GM10847 (cell line): ENCODE measurements at regions not wholly inside any gene's neighbourhood (a gene's known extent, or its start where the extent isn't known, plus 50 kb on each side); places are given as distances from the start of the nearest gene placed in this dataset.

Source experiments
- POLR2A ChIP-seq: IDR thresholded peaks from 2 replicates; pipeline ENCODE4 v1.6.1; 2011; ENCODE audit not compliant: insufficient read length; ENCODE audit errors: extremely low read depth

DNA sequence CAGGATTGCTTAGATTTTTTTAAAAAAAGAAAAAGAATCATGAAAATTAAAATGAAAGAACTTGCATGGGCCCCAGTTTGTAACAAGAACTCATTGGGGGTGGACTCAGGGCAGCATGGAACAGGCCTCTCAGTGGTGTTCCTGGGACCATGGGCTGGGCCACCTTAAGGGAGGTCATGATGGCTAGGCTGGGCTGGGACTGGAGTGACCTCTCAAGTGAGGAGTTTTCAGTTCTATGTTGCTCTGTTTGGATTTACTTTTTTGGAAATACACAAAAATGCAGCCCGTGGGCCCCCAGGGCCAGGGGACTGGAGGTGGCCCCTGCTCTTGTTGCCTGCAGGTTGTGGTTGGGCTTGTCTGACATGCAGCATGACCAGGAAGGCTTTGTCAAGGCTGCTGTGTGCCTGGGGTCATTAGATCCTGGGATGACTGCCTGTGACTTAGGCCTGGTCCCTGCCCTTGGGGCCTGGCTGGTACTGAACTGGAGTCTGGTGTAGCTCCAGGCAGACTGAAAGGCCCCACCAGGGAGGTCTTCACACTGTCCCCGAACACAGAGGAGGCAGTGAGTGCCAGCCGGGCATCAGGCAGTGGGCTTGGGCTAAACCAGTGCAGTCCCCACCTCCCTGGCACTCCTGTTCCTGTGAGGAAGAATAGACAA lies 115.6 kb downstream of the GLI2 start:
- no peak for TF ChIP-seq POLR2A

DNA sequence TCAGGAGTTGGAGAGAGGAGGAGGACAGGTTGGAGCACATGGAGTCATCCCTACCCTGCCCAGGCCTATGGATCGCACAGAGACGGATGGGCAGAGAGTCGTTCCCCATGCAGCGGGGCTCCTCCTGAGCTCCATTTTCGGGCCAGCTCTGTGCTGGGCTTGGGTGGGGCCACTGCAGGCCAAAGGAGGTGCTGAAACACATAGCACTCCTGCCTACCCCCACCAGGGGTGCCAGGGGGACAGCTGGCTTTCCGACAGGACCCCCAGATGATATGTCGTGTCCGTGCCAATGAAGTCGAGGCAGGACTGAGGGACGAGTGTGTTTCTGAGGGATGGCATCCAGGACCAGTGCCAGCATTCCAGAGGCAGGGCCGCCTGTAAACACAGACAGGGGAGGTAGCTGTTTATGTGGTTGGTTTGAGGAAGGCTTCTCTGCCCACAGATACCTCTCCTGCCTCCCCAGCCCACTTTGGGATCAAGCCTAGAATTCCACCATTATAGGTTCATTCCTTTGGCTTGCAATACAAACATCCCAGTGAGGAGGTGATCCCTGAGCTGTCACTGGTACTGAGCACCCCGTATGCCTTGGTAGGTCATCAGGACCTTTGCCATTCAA lies 116.6 kb downstream of the GLI2 start:
- no peak for TF ChIP-seq POLR2A

GRCh38 chr2:120853306-120854013 lies 117.8 kb downstream of the GLI2 start:
- no peak for TF ChIP-seq POLR2A

DNA sequence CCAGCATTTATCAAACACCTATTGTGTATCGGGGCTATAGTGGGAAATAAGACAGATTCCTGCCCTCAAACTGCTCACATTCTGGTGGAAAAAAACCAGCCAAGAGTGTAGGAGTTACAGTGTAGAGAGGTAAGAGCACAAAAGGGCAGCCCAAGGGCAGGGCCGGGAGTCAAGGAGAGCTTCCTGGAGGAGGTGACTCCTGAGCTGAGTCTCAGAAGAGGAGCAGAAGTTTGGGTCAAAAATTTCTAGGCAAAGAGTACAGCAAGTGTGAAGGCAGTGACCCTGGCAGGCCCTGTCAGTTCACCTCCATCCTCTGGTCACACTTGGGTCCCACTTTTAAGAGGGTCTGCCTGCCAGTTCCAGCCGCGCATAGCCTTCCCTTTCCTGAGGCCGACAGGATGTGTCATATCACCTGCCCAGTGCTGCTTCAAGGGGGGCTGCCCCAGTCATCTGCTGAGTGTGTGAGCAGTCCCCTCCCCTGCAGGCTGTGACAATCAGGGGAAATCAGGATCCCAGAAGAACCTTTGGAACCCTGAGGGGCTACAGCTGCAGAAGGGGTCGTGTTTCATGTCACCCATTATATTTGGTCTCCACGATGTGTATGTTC lies 118.4 kb downstream of the GLI2 start:
- TF ChIP-seq POLR2A, result no peak

DNA sequence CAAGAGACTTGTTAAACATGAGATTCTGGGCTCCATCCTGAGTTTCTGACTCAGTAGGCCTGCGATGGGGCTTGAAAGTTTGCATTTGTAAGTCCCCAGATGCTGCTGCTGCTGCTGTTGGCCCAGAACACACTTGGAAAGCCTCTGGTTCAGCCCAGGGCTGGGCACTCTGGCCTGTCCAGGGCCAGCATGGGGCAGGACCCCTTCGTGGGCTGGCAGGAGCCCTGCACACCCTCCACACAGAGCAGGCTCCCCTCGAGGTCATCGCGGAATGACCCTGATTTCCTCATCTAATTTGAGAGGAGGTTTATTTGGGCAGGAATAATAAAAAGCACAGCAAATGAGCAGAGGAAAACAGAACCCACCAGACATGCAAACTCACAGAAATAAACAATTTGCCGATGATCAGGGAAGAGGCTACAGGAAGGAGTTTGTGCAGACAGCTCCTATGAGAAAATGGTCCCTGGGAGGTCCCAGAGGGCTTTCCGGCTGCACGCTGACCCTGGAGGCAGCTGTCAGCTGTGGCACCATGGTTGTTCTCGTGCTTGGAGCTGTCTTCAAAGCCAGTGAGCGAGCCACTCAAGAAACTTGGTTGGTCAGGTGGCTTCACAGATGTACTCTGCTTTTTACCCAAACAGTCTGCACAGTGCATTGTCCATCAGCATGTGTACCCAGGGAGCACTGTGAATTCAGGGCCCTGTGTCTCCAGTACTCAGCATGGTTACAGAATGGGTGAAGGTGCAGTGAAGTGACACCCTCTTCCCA lies 119.3 kb downstream of the GLI2 start:
- no peak for TF ChIP-seq POLR2A

DNA sequence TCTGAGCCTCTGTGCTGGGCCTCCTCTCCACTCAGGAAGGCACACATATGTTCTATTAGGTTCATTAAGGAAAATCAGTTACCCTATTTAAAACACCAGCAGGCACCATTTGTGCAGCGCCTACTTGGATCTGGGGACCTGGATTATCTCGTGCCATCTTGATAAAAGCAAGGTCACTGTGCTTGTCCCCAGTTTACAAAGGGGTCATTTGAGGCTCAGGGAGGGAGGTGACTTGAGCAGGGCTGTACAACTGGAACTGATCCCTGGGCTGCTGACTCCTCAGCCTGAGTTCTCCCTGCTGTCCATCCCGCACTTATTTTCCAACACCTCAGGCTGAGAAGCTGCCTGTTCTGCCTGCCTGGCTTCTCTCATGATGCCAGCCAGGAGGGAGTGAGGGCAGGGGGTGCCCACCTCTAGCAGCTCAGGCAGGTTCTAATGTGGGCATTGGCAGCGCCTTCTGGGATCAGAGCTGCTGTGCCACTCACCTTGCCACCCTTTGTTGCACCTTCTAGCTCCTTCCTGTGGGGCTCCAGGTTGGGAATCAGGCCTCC lies 120.3 kb downstream of the GLI2 start:
- TF ChIP-seq POLR2A, result no peak

- TF ChIP-seq POLR2A, result no peak
These were observed 120.8 kb downstream of the GLI2 start for GRCh38 chr2:120856421-120856862.

GRCh38 chr2:120857422-120857821 lies 121.8 kb downstream of the GLI2 start:
- no peak for TF ChIP-seq POLR2A

DNA sequence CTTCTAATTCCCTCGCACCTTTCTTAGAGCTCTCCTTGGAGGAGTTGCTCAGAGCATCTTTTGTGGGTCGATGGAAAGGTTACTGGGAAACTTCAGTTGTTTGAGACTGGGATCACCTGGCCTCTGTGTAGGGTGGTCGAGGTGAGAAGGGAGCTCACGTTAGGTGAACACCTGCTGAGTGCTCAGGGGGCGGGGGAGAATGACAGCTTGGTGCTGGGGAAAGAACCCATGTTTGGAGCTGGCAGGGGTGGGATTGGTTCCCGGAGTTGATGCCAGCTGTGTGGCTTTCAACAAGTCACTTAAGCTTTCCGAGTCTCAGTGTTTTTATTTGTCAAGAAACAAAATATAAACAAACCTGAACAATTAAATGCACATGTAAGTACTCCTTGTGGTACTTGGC lies 122.3 kb downstream of the GLI2 start:
- TF ChIP-seq POLR2A, result no peak

GRCh38 chr2:120858361-120859106 lies 122.9 kb downstream of the GLI2 start:
- no peak for TF ChIP-seq POLR2A

GRCh38 chr2:120859128-120859527 lies 123.5 kb downstream of the GLI2 start:
- TF ChIP-seq POLR2A, result no peak

- no peak for TF ChIP-seq POLR2A
These were observed 124.3 kb downstream of the GLI2 start for GRCh38 chr2:120859814-120860578.

DNA sequence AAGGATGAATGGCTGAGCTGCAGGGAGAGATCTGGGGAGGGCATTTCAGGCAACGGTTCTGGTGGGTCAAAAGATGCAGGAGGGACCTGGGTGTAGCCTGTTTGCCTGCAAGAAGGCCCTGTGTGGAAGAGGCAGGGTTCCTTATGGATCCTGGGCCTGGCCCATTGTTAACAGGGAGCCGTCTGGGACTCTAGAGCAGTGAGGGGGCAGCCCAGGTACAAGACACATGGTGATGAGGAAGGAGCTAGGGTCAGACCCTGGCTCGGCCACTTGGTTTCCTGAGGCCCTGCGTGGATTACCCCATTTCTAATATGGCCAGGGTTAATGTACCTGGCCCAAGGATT lies 124.9 kb downstream of the GLI2 start:
- TF ChIP-seq POLR2A, result no peak

- TF ChIP-seq POLR2A, result no peak
These were observed 125.5 kb downstream of the GLI2 start for GRCh38 chr2:120861191-120861575.
